MM.1S (cell line): ENCODE measurements at regions not wholly inside any gene's neighbourhood (a gene's known extent, or its start where the extent isn't known, plus 50 kb on each side); places are given as distances from the start of the nearest gene placed in this dataset.

ENCODE experiments used
- DNase-seq: peaks from one replicate; pipeline ENCODE4 v3.0.0-alpha.2; 2015
- H2AFZ ChIP-seq: fragments of 300-600 bp; sonication (generic); 2 replicates; pipeline ENCODE4 v1.6.0; 2016; ENCODE audit warnings: antibody characterized with exemption, low read length
- H3F3A ChIP-seq: fragments of 300-600 bp; sonication (generic); 2 replicates; pipeline ENCODE4 v1.6.1; 2016; ENCODE audit warnings: mild to moderate bottlenecking, antibody characterized with exemption, low read length, moderate library complexity, mixed read lengths; ENCODE audit not compliant: insufficient read depth
- H3K27ac ChIP-seq: fragments of 300-600 bp; sonication (generic); 2 replicates; pipeline ENCODE4 v1.5.1; 2016; ENCODE audit warnings: mild to moderate bottlenecking, low read length
- H3K27me3 ChIP-seq: fragments of 300-600 bp; sonication (generic); replicated peaks from 2 replicates; pipeline ENCODE4 v1.6.0; 2016; ENCODE audit warnings: low read length; ENCODE audit not compliant: insufficient read depth
- H3K36me3 ChIP-seq: fragments of 300-600 bp; sonication (generic); replicated peaks from 2 replicates; pipeline ENCODE4 v1.6.1; 2016; ENCODE audit warnings: mild to moderate bottlenecking, low read length, mixed read lengths; ENCODE audit not compliant: insufficient read depth
- H3K4me1 ChIP-seq: fragments of 300-600 bp; sonication (generic); 2 replicates; pipeline ENCODE4 v1.6.1; 2016; ENCODE audit warnings: low read length, mixed read lengths
- H3K4me2 ChIP-seq: fragments of 300-600 bp; sonication (generic); 2 replicates; pipeline ENCODE4 v1.6.0; 2016; ENCODE audit warnings: low read depth, low read length
- H3K4me3 ChIP-seq: fragments of 300-600 bp; sonication (generic); 2 replicates; pipeline ENCODE4 v1.5.1; 2016; ENCODE audit warnings: low read length, mixed read lengths
- H3K79me2 ChIP-seq: fragments of 300-600 bp; sonication (generic); 2 replicates; pipeline ENCODE4 v1.6.1; 2016; ENCODE audit warnings: mixed run types, low read length, mixed read lengths
- H3K9ac ChIP-seq: fragments of 300-600 bp; sonication (generic); 2 replicates; pipeline ENCODE4 v1.6.1; 2016; ENCODE audit warnings: low read length, mixed read lengths
- H3K9me2 ChIP-seq: fragments of 300-600 bp; sonication (generic); replicated peaks from 2 replicates; pipeline ENCODE4 v1.6.1; 2016; ENCODE audit warnings: mild to moderate bottlenecking, low read length, mixed read lengths; ENCODE audit not compliant: insufficient read depth
- H3K9me3 ChIP-seq: fragments of 300-600 bp; sonication (generic); replicated peaks from 2 replicates; pipeline ENCODE4 v1.6.1; 2016; ENCODE audit warnings: mild to moderate bottlenecking, low read length, mixed read lengths; ENCODE audit not compliant: insufficient read depth
- H4K20me1 ChIP-seq: fragments of 300-600 bp; sonication (generic); 2 replicates; pipeline ENCODE4 v1.6.1; 2016; ENCODE audit warnings: mild to moderate bottlenecking, low read length, moderate library complexity, mixed read lengths; ENCODE audit not compliant: insufficient read depth
- CTCF ChIP-seq: fragments of 300-600 bp; sonication (generic); IDR thresholded peaks from 2 replicates; pipeline ENCODE4 v1.5.1; 2016; ENCODE audit warnings: antibody characterized with exemption, low read length, mixed read lengths
- EZH2 ChIP-seq: fragments of 300-600 bp; sonication (generic); optimal IDR thresholded peaks from 2 replicates; pipeline ENCODE3; 2017; ENCODE audit warnings: low read depth, mild to moderate bottlenecking, antibody characterized with exemption, low read length, mixed read lengths
- EZH2phosphoT487 ChIP-seq: fragments of 300-600 bp; sonication (generic); IDR thresholded peaks from 2 replicates; pipeline ENCODE4 v1.6.1; 2018; ENCODE audit warnings: antibody characterized with exemption, low read length

GRCh38 chr3:157865352-157866000, 240.7 kb downstream of the SHOX2 start:
- H3K36me3 ChIP-seq: no peaks in the 10 kb centered on the region
- H3K79me2 ChIP-seq: no peaks in the 10 kb centered on the region
- H3F3A ChIP-seq: no peaks in the 10 kb centered on the region
- no peak overlapping the region for H3K4me3 ChIP-seq
- no peaks in the 10 kb centered on the region for H3K9me3 ChIP-seq
- DNase-seq: peak; percentile 70
- H3K27me3 ChIP-seq: no peaks in the 10 kb centered on the region
- no peak overlapping the region for H3K27ac ChIP-seq
- no peak overlapping the region for H2AFZ ChIP-seq
- no peak overlapping the region for H3K4me2 ChIP-seq
- H3K4me1 ChIP-seq: no peaks in the 10 kb centered on the region
- TF ChIP-seq CTCF (peak; percentile 99), EZH2phosphoT487 (no peak), EZH2 (no peak)
- H3K9me2 ChIP-seq: no peaks in the 10 kb centered on the region
- no peak overlapping the region for H3K9ac ChIP-seq
- H4K20me1 ChIP-seq: no peaks in the 10 kb centered on the region

- TF ChIP-seq EZH2phosphoT487 (no peak), CTCF (no peak), EZH2 (no peak)
- no peaks in the 10 kb centered on the region for H3K27me3 ChIP-seq
- no peaks in the 10 kb centered on the region for H3K9me2 ChIP-seq
- H3K79me2 ChIP-seq: no peaks in the 10 kb centered on the region
- H3K4me1 ChIP-seq: no peaks in the 10 kb centered on the region
- no peaks in the 10 kb centered on the region for H3K36me3 ChIP-seq
- H3K27ac ChIP-seq: no peak overlapping the region
- no peak overlapping the region for H2AFZ ChIP-seq
- no peak for DNase-seq
- no peaks in the 10 kb centered on the region for H3K9me3 ChIP-seq
- H3K9ac ChIP-seq: no peak overlapping the region
- H4K20me1 ChIP-seq: no peaks in the 10 kb centered on the region
- H3K4me2 ChIP-seq: no peak overlapping the region
- H3K4me3 ChIP-seq: no peak overlapping the region
- H3F3A ChIP-seq: no peaks in the 10 kb centered on the region
Observed at GRCh38 chr3:157861076-157861765, 245.0 kb downstream of the SHOX2 start.

GRCh38 chr3:157859541-157859940, 246.7 kb downstream of the SHOX2 start:
- no peaks in the 10 kb centered on the region for H3K9me3 ChIP-seq
- H3K27me3 ChIP-seq: no peaks in the 10 kb centered on the region
- no peak for DNase-seq
- H3K9me2 ChIP-seq: no peaks in the 10 kb centered on the region
- H3K4me2 ChIP-seq: no peak overlapping the region
- H3K79me2 ChIP-seq: no peaks in the 10 kb centered on the region
- no peaks in the 10 kb centered on the region for H4K20me1 ChIP-seq
- no peak overlapping the region for H3K4me3 ChIP-seq
- TF ChIP-seq EZH2 (no peak), CTCF (no peak), EZH2phosphoT487 (no peak)
- no peak overlapping the region for H3K9ac ChIP-seq
- no peak overlapping the region for H3K27ac ChIP-seq
- no peaks in the 10 kb centered on the region for H3K36me3 ChIP-seq
- no peaks in the 10 kb centered on the region for H3K4me1 ChIP-seq
- H3F3A ChIP-seq: no peaks in the 10 kb centered on the region
- H2AFZ ChIP-seq: no peak overlapping the region
